Adrenal gland (tissue), 9 donors: ENCODE measurements at regions not wholly inside any gene's neighbourhood (a gene's known extent, or its start where the extent isn't known, plus 50 kb on each side); places are given as distances from the start of the nearest gene placed in this dataset.

ENCODE experiments used
- DNase-seq, 7 donors: peaks; one replicate each; pipeline ENCODE4 v3.0.0-alpha.2; 2019 to 2020
- H3K27ac ChIP-seq, 5 donors: fragments of 200-600 bp; sonication (generic) in 4 of 5; 1 replicate in 3 of 5; 2 replicates in 2 of 5; pipeline versions ENCODE4 v1.5.1 to v1.8.0; 2016 to 2020; ENCODE audit warnings: mild to moderate bottlenecking in 1 of 5
- H3K27me3 ChIP-seq: fragments of 200-600 bp; 2 replicates; pipeline ENCODE4 v1.8.0; 2021
- H3K36me3 ChIP-seq, 2 donors: fragments of 200-600 bp; replicated peaks in 1 of 2; 1 replicate in 1 of 2; 2 replicates in 1 of 2; pipeline versions ENCODE4 v1.5.1 to v1.8.0; 2018 to 2022
- H3K4me1 ChIP-seq, 2 donors: fragments of 200-600 bp; replicated peaks in 1 of 2; 1 replicate in 1 of 2; 2 replicates in 1 of 2; pipeline versions ENCODE4 v1.5.1 to v1.8.0; 2018 to 2021
- H3K4me3 ChIP-seq, 4 donors: fragments of 200-600 bp; sonication (generic) in 3 of 4; one replicate each; pipeline ENCODE4 v1.5.1; 2016 to 2018
- H3K9me3 ChIP-seq, 3 donors: fragments of 200-600 bp; sonication (generic) in 1 of 3; replicated peaks in 1 of 3; 1 replicate in 2 of 3; 2 replicates in 1 of 3; pipeline versions ENCODE4 v1.5.1 to v1.8.0; 2016 to 2021
- CTCF ChIP-seq, 6 experiments: fragments of 450-650 bp in 4 of 6; fragments of 200-600 bp in 2 of 6; sonication (generic) in 1 of 6; IDR thresholded peaks; 1 replicate in 5 of 6; 2 replicates in 1 of 6; pipeline versions ENCODE4 v1.5.1 to v1.8.0; 2016 to 2021; ENCODE audit warnings: antibody characterized with exemption in 6 of 6, mild to moderate bottlenecking in 2 of 6, moderate library complexity in 1 of 6
- POLR2A ChIP-seq, 2 donors: fragments of 450-650 bp; IDR thresholded peaks; one replicate each; pipeline ENCODE4 v1.6.1; 2017; ENCODE audit warnings: antibody characterized with exemption in 2 of 2, mild to moderate bottlenecking in 2 of 2, moderate library complexity in 1 of 2
- WGBS, 4 donors: extraction: QIAGEN DNeasy Blood & Tissue Kit in 2 of 4; methylation state at CpG; one replicate each; pipeline versions ENCODE4 v1.1.5 to v1.1.7; 2013 to 2017; 5-methylcytosine and 5-hydroxymethylcytosine counted together
- intact Hi-C, 2 donors: fragments of 100-400 bp; cut with DNase I; formaldehyde crosslinking; loops; one replicate each; pipeline versions ENCODE4 v1.14.1 to v1.15.0; 2022 to 2023
- donor health status: healthy with polysubstance abuse.
- donor health status: Bipolar disorder and iron deficiency.
- donor health status: DM: yes; HTN: yes; CAD: no.
- donor health status: DM: no; HTN: no; CAD: no.
- donor health status: DM: no; HTN: no; CAD: no.

- TF ChIP-seq CTCF (IDR thresholded peaks at IDR 0.05) (no peak), POLR2A (IDR thresholded peaks at IDR 0.05) (no peak)
- H3K4me3 ChIP-seq, result no peak overlapping the region
- H3K9me3 ChIP-seq, result no peaks in the 10 kb centered on the region
- H3K27ac ChIP-seq, result no peak overlapping the region
- DNase-seq, result no peak
- no peaks in the 10 kb centered on the region for H3K27me3 ChIP-seq
- H3K36me3 ChIP-seq, result no peaks in the 10 kb centered on the region
- intact Hi-C loops, result no loop called here
- H3K4me1 ChIP-seq, result no peaks in the 10 kb centered on the region
Measured at GRCh38 chr5:91938441-91938840, 555.3 kb upstream of the ARRDC3 start.

- Histone ChIP-seq H3K9me3 (no peaks in the 10 kb centered on the region), H3K4me1 (no peaks in the 10 kb centered on the region), H3K36me3 (no peaks in the 10 kb centered on the region), H3K4me3 (no peak overlapping the region), H3K27ac (no peak overlapping the region), H3K27me3 (no peaks in the 10 kb centered on the region)
- intact Hi-C loops, result no loop called here
- no peak for DNase-seq
- TF ChIP-seq CTCF (IDR thresholded peaks at IDR 0.05), result no peak
- no peak for TF ChIP-seq POLR2A (IDR thresholded peaks at IDR 0.05)
Measured at GRCh38 chr5:91937121-91937520, 554.0 kb upstream of the ARRDC3 start.

GRCh38 chr5:91929522-91929817, 546.4 kb upstream of the ARRDC3 start:
- Histone ChIP-seq H3K36me3 (no peaks in the 10 kb centered on the region), H3K4me1 (no peaks in the 10 kb centered on the region), H3K27ac (no peak overlapping the region), H3K4me3 (no peak overlapping the region), H3K27me3 (no peaks in the 10 kb centered on the region), H3K9me3 (no peaks in the 10 kb centered on the region)
- no peak for TF ChIP-seq POLR2A (IDR thresholded peaks at IDR 0.05)
- no peak for TF ChIP-seq CTCF (IDR thresholded peaks at IDR 0.05)
- 56 to 63% (median 60%) methylated on average over 1 of the region's 1 CpG for WGBS, 4 donors
- intact Hi-C loops, result no loop called here
- no peak for DNase-seq

- TF ChIP-seq CTCF (IDR thresholded peaks at IDR 0.05), result peak; percentile 20 to 64 (median 44)
- TF ChIP-seq POLR2A (IDR thresholded peaks at IDR 0.05), result no peak
- no peaks in the 10 kb centered on the region for H3K27me3 ChIP-seq
- no peak for DNase-seq
- intact Hi-C loops, result no loop called here
- WGBS, 4 donors, result 70 to 80% (median 76%) methylated on average over 1 of the region's 1 CpG
- H3K9me3 ChIP-seq, result no peaks in the 10 kb centered on the region
- H3K4me1 ChIP-seq, result no peaks in the 10 kb centered on the region
- H3K27ac ChIP-seq, result no peak overlapping the region
- no peaks in the 10 kb centered on the region for H3K36me3 ChIP-seq
- no peak overlapping the region for H3K4me3 ChIP-seq
Measured at GRCh38 chr5:91928754-91929521, 545.8 kb upstream of the ARRDC3 start.
